ENCODE measurements at regions not wholly inside any gene's neighbourhood (a gene's known extent, or its start where the extent isn't known, plus 50 kb on each side); places are given as distances from the start of the nearest gene placed in this dataset.

GRCh38 chr3:162992741-162993140 lies 1496.1 kb downstream of the OTOL1 start:
- TF ChIP-seq CTCF (IDR thresholded peaks at IDR 0.05) (no peak), EZH2phosphoT487 (IDR thresholded peaks at IDR 0.05; ENCODE audit: borderline replicate concordance, low read depth) (no peak), TAF1 (IDR thresholded peaks at IDR 0.05; ENCODE audit: borderline replicate concordance, low read depth, low read length) (no peak), POLR2AphosphoS5 (IDR thresholded peaks at IDR 0.05; ENCODE audit: low read depth, low read length) (no peak), MEF2A (IDR thresholded peaks at IDR 0.05; ENCODE audit: borderline replicate concordance, low read depth) (no peak), NFIC (IDR thresholded peaks at IDR 0.05; ENCODE audit: borderline replicate concordance) (no peak)
